GM12892 (cell line): ENCODE measurements at regions not wholly inside any gene's neighbourhood (a gene's known extent, or its start where the extent isn't known, plus 50 kb on each side); places are given as distances from the start of the nearest gene placed in this dataset.
"Not testable (repeated sequence)": the region's sequence is repeated elsewhere in the genome, so short reads cannot be mapped to it uniquely, and the experiment has no call there.

Experiments
- DNase-seq: peaks from one replicate; pipeline ENCODE4 v3.0.0; 2011; ENCODE audit not compliant: insufficient read length
- FAIRE-seq: peaks from 2 replicates; lab custom pipeline; 2011; peaks lifted over from hg19 to GRCh38; lab: Jason Lieb, UNC
- POLR2A ChIP-seq: IDR thresholded peaks from 2 replicates; pipeline ENCODE4 v1.6.1; 2011; ENCODE audit warnings: low read depth, low read length, control low read depth
- POLR2AphosphoS5 ChIP-seq: IDR thresholded peaks from 2 replicates; pipeline ENCODE4 v1.6.1; 2011; ENCODE audit warnings: low read depth, low read length, control low read depth
- TAF1 ChIP-seq: IDR thresholded peaks from 2 replicates; pipeline ENCODE4 v1.6.1; 2011; ENCODE audit warnings: low read depth, mild to moderate bottlenecking, control low read depth, low read length, borderline replicate concordance

GRCh38 chr6:125432963-125433362 lies 131.2 kb upstream of the HDDC2 start:
- FAIRE-seq (no peak), DNase-seq (no peak)
- TF ChIP-seq POLR2A (no peak), TAF1 (no peak), POLR2AphosphoS5 (no peak)

DNA sequence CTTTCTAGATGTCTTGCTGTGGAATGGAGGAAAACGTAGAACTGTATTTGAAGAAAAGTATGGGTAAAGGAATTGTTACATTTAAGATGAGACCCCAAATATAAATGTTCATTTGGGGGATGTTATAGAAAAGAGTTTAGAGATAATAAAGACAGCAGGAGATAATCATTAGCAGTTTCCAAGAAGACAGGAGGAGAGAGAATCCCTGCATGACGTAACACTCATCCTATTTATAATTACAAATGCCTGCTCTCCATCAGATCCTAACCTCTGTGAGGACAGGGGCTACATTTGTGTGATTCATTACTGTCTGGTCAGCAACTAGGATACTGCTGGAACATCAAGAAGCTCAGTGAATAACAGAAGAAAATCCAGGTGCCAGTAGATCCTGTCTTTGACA lies 133.0 kb upstream of the HDDC2 start:
- FAIRE-seq: no peak
- DNase-seq: no peak
- TF ChIP-seq POLR2A: no peak
- no peak for TF ChIP-seq POLR2AphosphoS5
- no peak for TF ChIP-seq TAF1

GRCh38 chr6:125439512-125439911 lies 137.7 kb upstream of the HDDC2 start:
- FAIRE-seq (no peak), DNase-seq (no peak)
- TF ChIP-seq POLR2AphosphoS5: no peak
- TF ChIP-seq POLR2A: no peak
- TF ChIP-seq TAF1: no peak

DNA sequence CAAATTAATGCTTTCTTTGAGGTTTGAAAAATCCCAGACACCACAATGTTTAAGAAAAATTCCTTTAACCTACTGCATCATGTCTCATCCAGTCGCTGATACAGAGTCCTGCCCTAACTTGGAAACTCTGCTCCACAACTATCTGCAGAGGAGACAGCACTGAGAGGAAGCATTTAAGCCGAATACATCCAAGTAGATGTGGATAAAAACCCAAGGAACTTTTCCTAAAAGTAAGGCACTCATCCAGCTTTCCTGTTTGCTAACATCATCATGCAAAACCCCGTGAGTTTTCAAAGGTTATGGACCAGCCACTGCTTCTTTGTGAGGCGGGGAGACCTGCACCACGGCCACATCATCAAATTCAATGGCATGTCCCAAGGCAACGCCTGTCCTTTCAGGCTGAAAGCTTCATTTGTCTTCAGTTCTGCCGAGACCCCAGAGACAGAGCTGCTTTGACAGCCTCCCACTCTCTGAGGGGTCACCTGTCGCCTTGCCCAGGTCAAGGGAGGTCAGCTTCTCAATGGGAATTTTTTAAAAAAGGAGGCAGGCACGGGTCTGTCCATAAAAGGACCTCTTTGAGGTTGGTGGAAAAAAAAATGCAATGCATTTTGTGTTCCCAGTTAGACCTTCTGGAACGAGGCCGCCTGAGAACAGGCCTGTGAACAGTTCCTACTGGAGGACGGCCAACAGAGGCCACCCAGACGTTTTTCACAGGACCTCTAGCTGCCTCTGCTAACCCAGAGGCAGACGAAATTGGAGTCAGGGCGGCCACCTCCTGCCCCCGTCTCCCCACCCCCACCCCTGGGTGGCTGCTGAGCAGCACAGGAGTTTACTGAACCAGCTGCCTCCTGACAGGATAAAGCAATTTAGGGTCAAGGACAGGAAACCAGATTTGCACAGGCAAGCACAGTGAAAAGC lies 142.5 kb upstream of the HDDC2 start:
- TF ChIP-seq POLR2AphosphoS5 (no peak), POLR2A (no peak), TAF1 (no peak)
- DNase-seq: no peak
- FAIRE-seq: no peak

GRCh38 chr6:125445054-125445453 lies 143.3 kb upstream of the HDDC2 start:
- no peak for TF ChIP-seq POLR2AphosphoS5
- TF ChIP-seq TAF1: no peak
- TF ChIP-seq POLR2A: no peak
- FAIRE-seq (no peak), DNase-seq (no peak)

GRCh38 chr6:125446011-125446410 lies 144.2 kb upstream of the HDDC2 start:
- FAIRE-seq (no peak), DNase-seq (no peak)
- TF ChIP-seq POLR2AphosphoS5: no peak

- FAIRE-seq (no peak), DNase-seq (no peak)
- TF ChIP-seq TAF1 (no peak), POLR2AphosphoS5 (no peak), POLR2A (no peak)
These were observed 150.0 kb upstream of the HDDC2 start for GRCh38 chr6:125451750-125452149.

DNA sequence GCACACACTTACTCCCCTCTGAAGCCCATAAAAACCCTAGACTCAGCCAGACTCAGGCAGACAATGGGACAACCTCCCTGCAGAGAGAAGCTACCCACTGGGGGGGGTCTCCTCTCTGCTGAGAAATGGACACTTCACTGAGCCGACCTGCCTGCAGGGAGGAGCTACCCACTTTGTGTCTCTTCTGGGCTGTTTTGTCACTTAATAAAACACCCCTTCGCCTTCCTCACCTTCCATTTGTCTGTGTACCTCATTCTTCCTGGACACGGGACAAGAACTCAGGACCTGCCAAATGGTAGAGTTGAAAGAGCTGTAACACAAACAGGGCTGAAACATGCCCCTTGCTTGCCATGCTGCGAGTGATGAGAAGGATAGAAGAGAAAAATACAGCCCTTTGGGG lies 151.7 kb upstream of the HDDC2 start:
- FAIRE-seq: no peak
- DNase-seq: no peak
- TF ChIP-seq POLR2AphosphoS5 (no peak), TAF1 (no peak), POLR2A (no peak)

DNA sequence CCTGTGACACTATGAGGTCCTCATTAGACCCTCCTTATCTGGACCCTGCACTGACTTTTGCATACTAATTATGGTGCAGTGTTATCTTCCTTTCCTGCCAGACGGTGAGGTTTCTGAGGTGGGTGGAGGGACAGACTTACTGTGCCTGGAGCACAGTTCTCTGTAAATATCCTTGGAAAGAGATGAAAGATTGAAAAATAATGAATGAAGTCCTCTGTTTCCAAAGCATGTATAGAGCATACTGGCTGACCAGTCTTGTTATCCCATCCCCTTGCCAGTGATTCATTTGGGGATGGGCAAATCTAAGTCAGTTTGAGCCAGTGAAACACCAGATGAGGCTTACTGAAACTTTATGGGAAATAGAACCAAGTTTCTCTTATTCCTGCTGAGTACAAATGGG lies 152.6 kb upstream of the HDDC2 start:
- no peak for TF ChIP-seq TAF1
- no peak for TF ChIP-seq POLR2A
- TF ChIP-seq POLR2AphosphoS5: no peak
- no peak for DNase-seq
- FAIRE-seq: no peak

- FAIRE-seq, DNase-seq: not testable (repeated sequence)
These were observed 156.7 kb upstream of the HDDC2 start for GRCh38 chr6:125458493-125458892.

GRCh38 chr6:125465332-125465731 lies 163.6 kb upstream of the HDDC2 start:
- not testable (repeated sequence) for FAIRE-seq, DNase-seq

DNA sequence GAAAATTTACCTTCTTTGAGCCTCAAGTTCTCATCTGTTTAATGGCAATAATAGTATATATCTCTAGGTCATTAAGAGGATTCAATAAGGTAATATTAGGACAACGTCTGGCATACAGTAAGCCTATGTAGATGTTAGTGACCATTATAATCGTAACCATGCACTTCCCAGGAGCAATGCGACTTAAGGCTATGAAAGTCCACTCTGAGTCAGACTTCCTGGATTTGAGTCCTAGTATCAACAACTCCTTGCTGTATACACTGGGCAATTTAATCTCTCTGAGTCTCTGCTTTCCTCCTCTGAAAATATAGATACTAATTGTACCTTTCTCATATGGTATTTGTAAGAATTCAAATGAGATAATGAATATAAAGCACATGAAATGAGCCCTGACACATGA lies 168.1 kb upstream of the HDDC2 start:
- FAIRE-seq (no peak), DNase-seq (no peak)
- no peak for TF ChIP-seq POLR2AphosphoS5

DNA sequence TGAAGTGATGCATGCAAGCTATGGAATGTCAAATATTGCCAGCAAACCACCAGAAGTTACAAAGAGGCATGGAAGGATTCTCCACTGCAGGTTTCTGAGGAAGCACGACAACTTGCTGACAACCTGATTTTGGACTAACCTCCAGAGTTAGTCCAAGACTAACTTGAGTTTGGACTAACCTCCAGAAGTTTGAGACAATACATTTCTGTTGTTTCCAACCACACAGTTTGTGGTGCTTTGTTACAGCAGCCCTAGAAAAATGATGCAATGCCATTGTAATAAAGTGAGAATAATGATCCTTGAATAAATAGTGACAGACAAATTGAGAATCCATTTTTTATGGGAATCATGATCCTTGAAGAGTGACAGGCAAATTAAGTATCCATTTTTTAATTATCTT lies 169.9 kb upstream of the HDDC2 start:
- no peak for DNase-seq
- no peak for FAIRE-seq
- TF ChIP-seq TAF1 (no peak), POLR2A (no peak), POLR2AphosphoS5 (no peak)
